ENCODE measurements at regions not wholly inside any gene's neighbourhood (a gene's known extent, or its start where the extent isn't known, plus 50 kb on each side); places are given as distances from the start of the nearest gene placed in this dataset.

DNA sequence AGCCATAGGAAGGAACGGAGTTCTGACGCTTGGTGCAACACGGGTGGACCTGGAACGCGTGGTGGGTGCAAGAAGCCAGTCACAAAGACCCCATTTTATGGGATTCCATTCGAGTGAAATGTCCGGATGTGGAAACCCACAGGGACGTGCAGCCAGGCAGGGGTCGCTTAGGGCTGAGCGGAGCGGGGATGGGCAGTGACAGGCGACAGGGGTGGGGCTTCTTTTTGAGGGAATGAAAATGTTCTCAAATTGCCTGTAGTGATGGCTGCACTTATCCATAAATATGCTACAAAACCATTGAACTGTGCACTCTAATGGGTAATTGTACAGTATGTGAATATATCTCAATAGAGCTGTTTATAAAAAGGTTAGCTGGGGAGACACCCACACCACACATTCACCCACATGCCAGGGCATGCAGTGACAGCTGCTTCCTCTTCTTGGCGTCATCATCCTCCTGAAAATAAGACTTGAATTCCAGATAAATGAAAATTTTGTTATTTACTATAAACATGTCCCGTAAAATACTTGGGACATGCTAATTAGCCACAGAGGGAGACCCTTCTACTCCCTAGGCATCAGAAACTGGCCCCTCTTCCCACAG is 71.3 kb upstream of the OLFM1 start:
- Histone ChIP-seq H3K9me1 (ENCODE audit: control insufficient read depth, insufficient read depth, low read length) (no peaks in the 10 kb centered on the region), H3K9me3 (replicated peaks; ENCODE audit: control insufficient read depth, insufficient read depth, low read depth, low read length) (no peaks in the 10 kb centered on the region), H3K27me3 (ENCODE audit: control insufficient read depth in 2 of 2, insufficient read depth in 2 of 2, low read length in 2 of 2) (peaks cover 4 to 28% of the 10 kb centered on the region in 2 experiments; a peak in 3 of 5 replicates), H3K36me3 (ENCODE audit: control insufficient read depth, insufficient read depth, low read length) (no peaks in the 10 kb centered on the region), H3K4me3 (no peak overlapping the region), H4K20me1 (replicated peaks; ENCODE audit: control insufficient read depth, insufficient read depth, low read length) (no peaks in the 10 kb centered on the region; the same call in 1 of the 2 replicates), H3K4me2 (ENCODE audit: insufficient read depth, low read length) (no peak overlapping the region), H2AFZ (ENCODE audit: low read depth, low read length) (no peak overlapping the region), H3K27ac (ENCODE audit: extremely low read depth, low read depth, low read length) (no peak overlapping the region), H3K9ac (ENCODE audit: insufficient read depth in 1 of 2, low read depth in 2 of 2, low read length in 2 of 2) (no peak overlapping the region), H3K4me1 (replicated peaks in 1 of 2; ENCODE audit: control insufficient read depth in 2 of 2, insufficient read depth in 2 of 2, low read length in 2 of 2) (no peaks in the 10 kb centered on the region; a peak in 1 of 5 replicates), H3K79me2 (ENCODE audit: control insufficient read depth, insufficient read depth, low read length) (no peaks in the 10 kb centered on the region)
- WGBS (ENCODE audit: insufficient coverage, low coverage, missing lambda C conversion rate) = 2% methylated on average over 14 of the region's 14 CpGs
- in situ Hi-C loops (cut with MboI) (no loop called here), intact Hi-C loops (cut with micrococcal nuclease) (no loop called here)
- TF ChIP-seq CHD2 (IDR thresholded peaks at IDR 0.05; ENCODE audit: low read depth, low read length) (no peak), PML (IDR thresholded peaks at IDR 0.05; ENCODE audit: low read length) (no peak), ARID2 (IDR thresholded peaks at IDR 0.05) (no peak), WHSC1 (IDR thresholded peaks at IDR 0.05; ENCODE audit: low read length) (no peak), SMARCA5 (IDR thresholded peaks at IDR 0.05) (no peak), PURB (CRISPR knock-in tag; IDR thresholded peaks at IDR 0.05; ENCODE audit: low read depth) (no peak), BMI1 (IDR thresholded peaks at IDR 0.05; ENCODE audit: low read length) (no peak), TBL1XR1 (IDR thresholded peaks at IDR 0.05; ENCODE audit: low read length in 2 of 2) (no peak), CXXC5 (CRISPR knock-in tag; IDR thresholded peaks at IDR 0.05) (no peak), POLR2H (tag; IDR thresholded peaks at IDR 0.05; ENCODE audit: low read depth) (no peak), TFAM (CRISPR knock-in tag; conservative IDR thresholded peaks at IDR 0.05) (no peak), RBM22 (IDR thresholded peaks at IDR 0.05; ENCODE audit: low read depth, low read length, poor library complexity, severe bottlenecking) (no peak), TAF15 (IDR thresholded peaks at IDR 0.05; ENCODE audit: low read depth, low read length) (no peak), NCOR1 (IDR thresholded peaks at IDR 0.05) (no peak), EP400 (IDR thresholded peaks at IDR 0.05) (no peak), TEAD2 (tag; IDR thresholded peaks at IDR 0.05) (no peak), ARID1B (IDR thresholded peaks at IDR 0.05) (no peak)
- TF ChIP-seq, protein P1, sequence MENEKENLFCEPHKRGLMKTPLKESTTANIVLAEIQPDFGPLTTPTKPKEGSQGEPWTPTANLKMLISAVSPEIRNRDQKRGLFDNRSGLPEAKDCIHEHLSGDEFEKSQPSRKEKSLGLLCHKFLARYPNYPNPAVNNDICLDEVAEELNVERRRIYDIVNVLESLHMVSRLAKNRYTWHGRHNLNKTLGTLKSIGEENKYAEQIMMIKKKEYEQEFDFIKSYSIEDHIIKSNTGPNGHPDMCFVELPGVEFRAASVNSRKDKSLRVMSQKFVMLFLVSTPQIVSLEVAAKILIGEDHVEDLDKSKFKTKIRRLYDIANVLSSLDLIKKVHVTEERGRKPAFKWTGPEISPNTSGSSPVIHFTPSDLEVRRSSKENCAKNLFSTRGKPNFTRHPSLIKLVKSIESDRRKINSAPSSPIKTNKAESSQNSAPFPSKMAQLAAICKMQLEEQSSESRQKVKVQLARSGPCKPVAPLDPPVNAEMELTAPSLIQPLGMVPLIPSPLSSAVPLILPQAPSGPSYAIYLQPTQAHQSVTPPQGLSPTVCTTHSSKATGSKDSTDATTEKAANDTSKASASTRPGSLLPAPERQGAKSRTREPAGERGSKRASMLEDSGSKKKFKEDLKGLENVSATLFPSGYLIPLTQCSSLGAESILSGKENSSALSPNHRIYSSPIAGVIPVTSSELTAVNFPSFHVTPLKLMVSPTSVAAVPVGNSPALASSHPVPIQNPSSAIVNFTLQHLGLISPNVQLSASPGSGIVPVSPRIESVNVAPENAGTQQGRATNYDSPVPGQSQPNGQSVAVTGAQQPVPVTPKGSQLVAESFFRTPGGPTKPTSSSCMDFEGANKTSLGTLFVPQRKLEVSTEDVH (IDR thresholded peaks at IDR 0.05; ENCODE audit: low read depth, partially characterized antibody) = no peak
- TF ChIP-seq, protein P2, sequence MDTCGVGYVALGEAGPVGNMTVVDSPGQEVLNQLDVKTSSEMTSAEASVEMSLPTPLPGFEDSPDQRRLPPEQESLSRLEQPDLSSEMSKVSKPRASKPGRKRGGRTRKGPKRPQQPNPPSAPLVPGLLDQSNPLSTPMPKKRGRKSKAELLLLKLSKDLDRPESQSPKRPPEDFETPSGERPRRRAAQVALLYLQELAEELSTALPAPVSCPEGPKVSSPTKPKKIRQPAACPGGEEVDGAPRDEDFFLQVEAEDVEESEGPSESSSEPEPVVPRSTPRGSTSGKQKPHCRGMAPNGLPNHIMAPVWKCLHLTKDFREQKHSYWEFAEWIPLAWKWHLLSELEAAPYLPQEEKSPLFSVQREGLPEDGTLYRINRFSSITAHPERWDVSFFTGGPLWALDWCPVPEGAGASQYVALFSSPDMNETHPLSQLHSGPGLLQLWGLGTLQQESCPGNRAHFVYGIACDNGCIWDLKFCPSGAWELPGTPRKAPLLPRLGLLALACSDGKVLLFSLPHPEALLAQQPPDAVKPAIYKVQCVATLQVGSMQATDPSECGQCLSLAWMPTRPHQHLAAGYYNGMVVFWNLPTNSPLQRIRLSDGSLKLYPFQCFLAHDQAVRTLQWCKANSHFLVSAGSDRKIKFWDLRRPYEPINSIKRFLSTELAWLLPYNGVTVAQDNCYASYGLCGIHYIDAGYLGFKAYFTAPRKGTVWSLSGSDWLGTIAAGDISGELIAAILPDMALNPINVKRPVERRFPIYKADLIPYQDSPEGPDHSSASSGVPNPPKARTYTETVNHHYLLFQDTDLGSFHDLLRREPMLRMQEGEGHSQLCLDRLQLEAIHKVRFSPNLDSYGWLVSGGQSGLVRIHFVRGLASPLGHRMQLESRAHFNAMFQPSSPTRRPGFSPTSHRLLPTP (IDR thresholded peaks at IDR 0.05; ENCODE audit: borderline replicate concordance, extremely low read depth, insufficient read length) = no peak
- BruUV-seq (replicated peaks) = no TSS peak
- no peak for DNase-seq (ENCODE audit: extremely low read depth in 1 of 4, low spot score in 3 of 4)
- FAIRE-seq = no peak
- CTCF ChIA-PET (ENCODE audit: low intra/inter-chr PET ratio) = no interaction called here
- no peak for ATAC-seq
- POLR2A ChIA-PET = interaction anchor here (1.0 kb wide), 1 partner anchor 215 kb away, joined by 4 read pairs; no protein-coding TSS in a partner anchor
